ENCODE measurements at regions not wholly inside any gene's neighbourhood (a gene's known extent, or its start where the extent isn't known, plus 50 kb on each side); places are given as distances from the start of the nearest gene placed in this dataset.

- FAIRE-seq, result no peak
- DNase-seq (ENCODE audit: extremely low spot score, insufficient read length, low read depth), result no peak
Measured at GRCh38 chr11:42244376-42244775, 784.9 kb upstream of the LRRC4C start.

GRCh38 chr11:42249401-42249800 lies 789.9 kb upstream of the LRRC4C start:
- DNase-seq (ENCODE audit: extremely low spot score, insufficient read length, low read depth), result no peak
- no peak for FAIRE-seq

DNA sequence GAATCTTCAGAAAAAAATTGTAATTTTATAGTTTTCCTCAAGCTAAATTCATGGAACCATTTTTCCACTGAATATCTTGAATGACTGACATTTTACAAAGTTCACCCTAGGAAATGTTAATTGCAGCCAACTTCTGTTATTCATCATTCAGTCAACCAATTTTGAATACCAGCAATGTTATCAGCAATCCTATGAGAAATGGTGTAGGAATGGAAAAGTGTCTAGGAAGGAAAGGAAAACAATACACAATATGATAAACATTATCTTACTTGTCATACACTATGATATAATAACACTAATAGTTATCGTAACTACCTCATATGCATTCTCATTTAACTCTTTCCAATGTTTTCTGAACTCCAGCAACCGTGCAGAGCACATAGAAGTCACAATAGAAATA lies 790.5 kb upstream of the LRRC4C start:
- DNase-seq (ENCODE audit: extremely low spot score, insufficient read length, low read depth), result no peak
- no peak for FAIRE-seq

- FAIRE-seq (no peak), DNase-seq (ENCODE audit: extremely low spot score, insufficient read length, low read depth) (no peak)
Measured at GRCh38 chr11:42251984-42252383, 792.5 kb upstream of the LRRC4C start.

DNA sequence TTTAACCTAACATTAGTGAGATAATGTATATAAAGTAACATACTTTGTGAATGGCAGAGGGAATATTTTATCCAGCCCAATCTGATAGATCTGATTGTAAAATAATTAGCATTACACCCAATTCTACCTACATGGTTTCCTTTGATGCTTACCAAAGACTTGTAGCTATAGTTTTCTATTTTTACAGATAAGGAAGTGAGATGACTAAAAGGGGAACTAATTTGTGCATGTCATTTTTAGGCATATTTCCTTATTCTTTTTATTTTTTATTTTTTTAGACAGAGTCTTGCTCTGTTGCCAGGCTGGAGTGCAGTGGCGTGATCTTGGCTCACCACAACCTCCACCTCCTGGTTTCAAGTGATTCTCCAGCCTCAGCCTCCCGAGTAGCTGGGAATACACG lies 793.7 kb upstream of the LRRC4C start:
- DNase-seq (ENCODE audit: extremely low spot score, insufficient read length, low read depth), result no peak
- no peak for FAIRE-seq

DNA sequence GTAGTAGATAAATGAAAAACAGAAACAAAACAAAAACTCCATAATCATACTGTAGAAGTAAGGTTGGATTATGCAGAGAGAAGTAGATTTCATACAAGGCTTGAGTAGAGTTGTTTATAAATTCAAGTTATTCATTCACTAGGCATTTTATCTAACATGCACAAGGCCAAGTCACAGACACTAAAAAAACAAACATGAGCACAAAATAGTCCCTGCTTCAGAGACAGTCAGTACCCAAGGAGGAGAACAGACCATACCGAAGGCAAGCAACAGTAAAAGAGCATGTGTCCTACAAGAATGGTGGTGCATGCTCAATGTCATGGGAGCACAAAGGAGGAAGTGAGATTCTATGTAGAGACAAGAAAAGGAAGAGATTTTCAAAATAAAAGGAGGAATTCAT lies 796.5 kb upstream of the LRRC4C start:
- DNase-seq (ENCODE audit: extremely low spot score, insufficient read length, low read depth) (no peak), FAIRE-seq (no peak)

DNA sequence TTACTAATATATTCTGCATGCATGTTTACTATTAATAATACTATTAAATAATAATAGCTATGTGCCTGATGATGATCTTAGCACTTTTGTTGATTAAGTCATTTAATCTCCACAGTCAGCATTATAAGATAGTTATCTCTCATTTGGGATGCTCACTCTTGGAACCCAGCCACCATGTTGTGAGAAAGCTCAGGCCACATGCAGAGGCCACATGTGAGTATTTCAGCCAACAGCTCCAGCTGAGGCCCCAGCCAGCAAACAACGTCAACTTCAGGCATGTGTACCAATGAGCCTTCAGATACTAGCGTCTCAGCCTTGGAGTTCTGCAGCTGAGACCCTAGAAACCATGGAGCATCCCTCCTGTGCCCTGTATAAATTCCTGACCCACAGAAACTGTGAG lies 798.1 kb upstream of the LRRC4C start:
- FAIRE-seq (no peak), DNase-seq (ENCODE audit: extremely low spot score, insufficient read length, low read depth) (no peak)

GRCh38 chr11:42265072-42265471 lies 805.6 kb upstream of the LRRC4C start:
- DNase-seq (ENCODE audit: extremely low spot score, insufficient read length, low read depth) (no peak), FAIRE-seq (no peak)

- DNase-seq (ENCODE audit: extremely low spot score, insufficient read length, low read depth) (no peak), FAIRE-seq (no peak)
Measured at GRCh38 chr11:42271306-42271705, 811.9 kb upstream of the LRRC4C start.

- FAIRE-seq, result no peak
- DNase-seq (ENCODE audit: extremely low spot score, insufficient read length, low read depth), result no peak
Measured at GRCh38 chr11:42273977-42274376, 814.5 kb upstream of the LRRC4C start.

DNA sequence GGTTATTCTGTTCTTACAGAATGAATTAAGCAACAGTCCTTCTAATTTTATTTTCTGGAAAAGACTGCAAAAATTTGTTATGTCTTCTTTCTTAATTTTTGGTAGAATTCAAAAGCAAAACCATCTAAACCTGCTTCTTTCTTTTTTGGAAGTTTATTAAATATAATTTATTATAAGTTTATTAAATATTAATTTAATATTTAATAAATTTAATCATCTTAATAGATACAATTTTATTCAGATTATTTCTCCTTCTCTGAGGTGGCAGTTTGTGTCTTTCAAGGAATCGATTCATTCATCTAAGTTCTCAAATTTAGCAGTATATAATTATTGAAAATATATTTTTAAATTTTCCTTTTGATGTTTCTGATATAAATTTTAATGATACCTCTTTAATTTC lies 837.5 kb upstream of the LRRC4C start:
- FAIRE-seq, result no peak
- no peak for DNase-seq (ENCODE audit: extremely low spot score, insufficient read length, low read depth)

GRCh38 chr11:42299780-42300179 lies 840.3 kb upstream of the LRRC4C start:
- FAIRE-seq (no peak), DNase-seq (ENCODE audit: extremely low spot score, insufficient read length, low read depth) (no peak)

DNA sequence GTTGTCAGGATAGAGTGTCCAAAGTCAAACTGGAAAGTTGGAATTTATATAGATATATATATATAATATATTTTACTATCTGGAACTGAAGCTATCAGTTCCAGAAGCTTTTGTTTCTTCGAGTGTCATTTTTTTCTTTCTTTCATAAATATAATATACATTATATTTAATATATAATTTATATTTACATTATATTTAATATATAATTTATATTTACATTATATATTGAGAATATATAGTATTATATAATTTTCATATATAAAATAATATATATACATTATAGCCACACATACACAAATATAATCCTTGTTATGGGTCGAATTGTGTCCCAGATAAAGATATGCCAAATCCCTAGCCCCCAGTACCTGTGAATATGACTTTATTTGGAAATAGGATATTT lies 842.3 kb upstream of the LRRC4C start:
- DNase-seq (ENCODE audit: extremely low spot score, insufficient read length, low read depth) (no peak), FAIRE-seq (no peak)

DNA sequence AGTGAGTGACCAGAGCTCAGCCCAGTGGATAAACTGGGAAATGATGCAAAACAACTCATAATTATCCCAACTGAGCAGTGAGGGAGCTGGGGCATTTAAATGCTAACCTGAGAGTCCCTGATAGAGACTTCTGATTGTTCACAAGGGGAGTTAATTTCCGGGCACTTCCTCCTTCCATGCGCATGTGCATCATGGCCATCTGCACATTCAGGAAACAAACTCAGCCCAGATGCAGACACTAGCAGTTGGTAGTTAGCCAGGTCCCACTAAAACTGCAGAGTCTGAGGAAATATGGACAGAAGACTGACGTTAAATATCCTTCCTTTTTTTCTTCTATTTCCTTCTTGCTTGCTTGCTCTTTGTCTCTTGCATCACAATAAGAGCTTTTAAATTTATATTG lies 852.1 kb upstream of the LRRC4C start:
- FAIRE-seq (no peak), DNase-seq (ENCODE audit: extremely low spot score, insufficient read length, low read depth) (no peak)

GRCh38 chr11:42311944-42312343 lies 852.5 kb upstream of the LRRC4C start:
- DNase-seq (ENCODE audit: extremely low spot score, insufficient read length, low read depth) (no peak), FAIRE-seq (no peak)

- no peak for FAIRE-seq
- DNase-seq (ENCODE audit: extremely low spot score, insufficient read length, low read depth), result no peak
Measured at GRCh38 chr11:42315267-42315666, 855.8 kb upstream of the LRRC4C start.

DNA sequence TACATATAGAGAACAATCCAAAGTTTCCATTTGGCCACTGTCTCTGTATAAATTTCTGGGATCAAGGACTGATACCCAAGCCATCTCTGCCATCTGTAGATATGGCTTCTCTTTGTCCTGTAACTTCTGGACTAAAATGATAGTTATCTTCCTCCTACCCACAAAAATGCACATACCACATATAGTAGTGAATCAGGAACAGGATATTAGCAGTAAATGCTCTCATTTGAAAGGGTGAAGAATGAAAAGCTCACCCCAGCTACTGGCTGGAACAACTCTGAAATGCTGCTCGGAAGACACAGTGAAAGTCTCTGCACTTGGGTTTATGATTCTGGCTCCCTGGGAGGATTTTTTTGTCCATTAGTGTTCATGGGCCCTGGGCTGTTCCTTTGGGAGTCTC lies 856.4 kb upstream of the LRRC4C start:
- FAIRE-seq, result no peak

GRCh38 chr11:42319921-42320320 lies 860.5 kb upstream of the LRRC4C start:
- no peak for FAIRE-seq
- no peak for DNase-seq (ENCODE audit: extremely low spot score, insufficient read length, low read depth)

More for the DNA sequence above, 856.4 kb upstream of the LRRC4C start:
- DNase-seq (ENCODE audit: extremely low spot score, insufficient read length, low read depth), result no peak

GRCh38 chr11:42329929-42330565 lies 870.6 kb upstream of the LRRC4C start:
- DNase-seq (ENCODE audit: extremely low spot score, insufficient read length, low read depth) (no peak), FAIRE-seq (no peak)

- no peak for DNase-seq (ENCODE audit: extremely low spot score, insufficient read length, low read depth)
- FAIRE-seq, result no peak
Measured at GRCh38 chr11:42337786-42338455, 878.5 kb upstream of the LRRC4C start.

GRCh38 chr11:42344204-42344792 lies 884.8 kb upstream of the LRRC4C start:
- FAIRE-seq, result no peak
- no peak for DNase-seq (ENCODE audit: extremely low spot score, insufficient read length, low read depth)

DNA sequence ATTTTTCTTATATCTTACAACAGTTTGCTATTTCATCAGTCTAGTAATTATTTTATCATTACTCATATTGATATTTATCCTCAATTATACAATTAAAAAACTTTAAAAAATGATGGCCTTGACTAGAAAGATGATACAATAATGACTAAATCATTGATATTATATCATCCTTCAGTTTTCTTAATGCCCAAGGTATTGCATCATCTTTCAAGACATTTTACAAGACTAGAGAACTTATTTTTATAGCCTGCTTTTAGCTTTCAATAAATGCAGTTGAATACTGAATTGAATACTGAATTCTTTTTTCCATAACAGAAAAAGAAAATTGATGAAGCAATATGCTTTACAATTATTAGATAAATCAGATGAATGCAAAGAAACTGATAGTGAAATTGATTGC lies 886.5 kb upstream of the LRRC4C start:
- no peak for DNase-seq (ENCODE audit: extremely low spot score, insufficient read length, low read depth)
- FAIRE-seq, result no peak
